Prostate gland (tissue), 2 donors: ENCODE measurements at regions not wholly inside any gene's neighbourhood (a gene's known extent, or its start where the extent isn't known, plus 50 kb on each side); places are given as distances from the start of the nearest gene placed in this dataset.
"Not testable (repeated sequence)": the region's sequence is repeated elsewhere in the genome, so short reads cannot be mapped to it uniquely, and the experiment has no call there.

Source experiments
- DNase-seq: peaks from one replicate; pipeline ENCODE4 v3.0.0-alpha.2; 2019; ENCODE audit warnings: low spot score
- H3K27ac ChIP-seq, 2 donors: fragments of 200-600 bp; sonication (generic); 2 replicates each; pipeline ENCODE4 v1.5.1; 2017 to 2019
- H3K27me3 ChIP-seq: fragments of 200-600 bp; sonication (generic); replicated peaks from 2 replicates; pipeline ENCODE4 v1.5.1; 2019; ENCODE audit not compliant: insufficient read depth
- H3K36me3 ChIP-seq, 2 donors: fragments of 200-600 bp; sonication (generic); 1 replicate in 1 of 2; 2 replicates in 1 of 2; pipeline versions ENCODE4 v1.5.1 to v1.8.1; 2017 to 2019
- H3K4me1 ChIP-seq: fragments of 200-600 bp; sonication (generic); replicated peaks from 2 replicates; pipeline ENCODE4 v1.5.1; 2019
- H3K4me3 ChIP-seq, 2 donors: fragments of 200-600 bp; sonication (generic); 2 replicates each; pipeline ENCODE4 v1.5.1; 2017 to 2019
- H3K9me3 ChIP-seq: fragments of 200-600 bp; sonication (generic); 2 replicates; pipeline ENCODE4 v1.5.1; 2017
- POLR2A ChIP-seq: fragments of 450-650 bp; IDR thresholded peaks from one replicate; pipeline ENCODE4 v1.6.1; 2016; ENCODE audit warnings: antibody characterized with exemption, mild to moderate bottlenecking
- POLR2AphosphoS5 ChIP-seq: sonication (generic); formaldehyde crosslinking; IDR thresholded peaks from one replicate; pipeline ENCODE4 v1.6.1; 2017; ENCODE audit warnings: antibody characterized with exemption
- WGBS: methylation state at CpG from one replicate; pipeline ENCODE4 v1.1.5; 2018; 5-methylcytosine and 5-hydroxymethylcytosine counted together
- intact Hi-C: fragments of 100-400 bp; cut with DNase I; formaldehyde crosslinking; loops from one replicate; pipeline ENCODE4 v1.14.2; 2022
- TF ChIP-seq, protein P1 (sequence below), 4 experiments: fragments of 200-600 bp in 2 of 4; fragments of 450-650 bp in 2 of 4; sonication (generic) in 2 of 4; IDR thresholded peaks; 1 replicate in 3 of 4; 2 replicates in 1 of 4; pipeline ENCODE4 v1.5.1; 2016 to 2019; ENCODE audit warnings: antibody characterized with exemption in 4 of 4, mild to moderate bottlenecking in 2 of 4, moderate library complexity in 2 of 4

- H3K36me3 ChIP-seq, result no peaks in the 10 kb centered on the region
- no peaks in the 10 kb centered on the region for H3K4me1 ChIP-seq
- no peak for DNase-seq
- no peaks in the 10 kb centered on the region for H3K9me3 ChIP-seq
- TF ChIP-seq, protein P1, sequence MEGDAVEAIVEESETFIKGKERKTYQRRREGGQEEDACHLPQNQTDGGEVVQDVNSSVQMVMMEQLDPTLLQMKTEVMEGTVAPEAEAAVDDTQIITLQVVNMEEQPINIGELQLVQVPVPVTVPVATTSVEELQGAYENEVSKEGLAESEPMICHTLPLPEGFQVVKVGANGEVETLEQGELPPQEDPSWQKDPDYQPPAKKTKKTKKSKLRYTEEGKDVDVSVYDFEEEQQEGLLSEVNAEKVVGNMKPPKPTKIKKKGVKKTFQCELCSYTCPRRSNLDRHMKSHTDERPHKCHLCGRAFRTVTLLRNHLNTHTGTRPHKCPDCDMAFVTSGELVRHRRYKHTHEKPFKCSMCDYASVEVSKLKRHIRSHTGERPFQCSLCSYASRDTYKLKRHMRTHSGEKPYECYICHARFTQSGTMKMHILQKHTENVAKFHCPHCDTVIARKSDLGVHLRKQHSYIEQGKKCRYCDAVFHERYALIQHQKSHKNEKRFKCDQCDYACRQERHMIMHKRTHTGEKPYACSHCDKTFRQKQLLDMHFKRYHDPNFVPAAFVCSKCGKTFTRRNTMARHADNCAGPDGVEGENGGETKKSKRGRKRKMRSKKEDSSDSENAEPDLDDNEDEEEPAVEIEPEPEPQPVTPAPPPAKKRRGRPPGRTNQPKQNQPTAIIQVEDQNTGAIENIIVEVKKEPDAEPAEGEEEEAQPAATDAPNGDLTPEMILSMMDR (IDR thresholded peaks at IDR 0.05), result no peak
- TF ChIP-seq POLR2AphosphoS5 (no peak), POLR2A (no peak)
- H3K4me3 ChIP-seq, result no peak overlapping the region
- no peaks in the 10 kb centered on the region for H3K27me3 ChIP-seq
- WGBS, result 93% methylated on average over 3 of the region's 3 CpGs
- intact Hi-C loops, result no loop called here
- no peak overlapping the region for H3K27ac ChIP-seq
Measured at GRCh38 chrX:131874300-131874699, 148.8 kb upstream of the STK26 start.

- intact Hi-C loops, DNase-seq: not testable (repeated sequence)
- WGBS, result 100% methylated on average over 1 of the region's 1 CpG
Measured at GRCh38 chrX:131875827-131876226, 147.3 kb upstream of the STK26 start.

DNA sequence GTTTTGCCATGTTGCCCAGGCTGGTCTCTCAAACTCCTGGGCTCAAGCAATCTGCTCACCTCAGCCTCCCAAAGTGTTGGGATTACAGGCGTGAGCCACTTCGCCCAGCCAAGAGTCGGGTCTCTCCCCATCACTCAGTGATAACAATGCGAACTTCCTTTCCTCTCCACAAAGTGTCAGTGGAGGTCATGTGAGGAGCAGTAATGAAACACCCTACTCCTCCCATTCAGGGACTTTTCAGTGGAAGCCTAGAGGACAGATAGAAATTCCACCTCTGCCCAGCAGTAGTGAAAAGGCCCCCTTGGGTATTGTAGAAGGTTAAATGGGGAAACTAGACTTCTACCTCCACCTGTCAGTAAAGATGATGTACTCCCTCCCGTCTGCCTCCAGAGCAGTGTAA is 141.9 kb upstream of the STK26 start:
- 62% methylated on average over 5 of the region's 5 CpGs for WGBS
- intact Hi-C loops, result no loop called here
- Histone ChIP-seq H3K36me3 (no peaks in the 10 kb centered on the region), H3K27me3 (no peaks in the 10 kb centered on the region), H3K9me3 (no peaks in the 10 kb centered on the region), H3K4me1 (no peaks in the 10 kb centered on the region), H3K4me3 (no peak overlapping the region), H3K27ac (no peak overlapping the region)
- no peak for DNase-seq
- TF ChIP-seq, protein P1 (IDR thresholded peaks at IDR 0.05), result no peak
- TF ChIP-seq POLR2A (no peak), POLR2AphosphoS5 (no peak)

More at GRCh38 chrX:131875827-131876226, 147.3 kb upstream of the STK26 start:
- H3K27ac ChIP-seq, H3K4me3 ChIP-seq, H3K36me3 ChIP-seq, H3K9me3 ChIP-seq, H3K4me1 ChIP-seq, H3K27me3 ChIP-seq: not testable (repeated sequence)

GRCh38 chrX:131885042-131885441 is 138.1 kb upstream of the STK26 start:
- H3K4me1 ChIP-seq, DNase-seq, H3K27ac ChIP-seq, H3K36me3 ChIP-seq, H3K27me3 ChIP-seq, H3K4me3 ChIP-seq, intact Hi-C loops, H3K9me3 ChIP-seq: not testable (repeated sequence)
- 80% methylated on average over 1 of the region's 1 CpG for WGBS

- H3K4me3 ChIP-seq, H3K27me3 ChIP-seq, intact Hi-C loops, H3K27ac ChIP-seq, H3K36me3 ChIP-seq, H3K9me3 ChIP-seq, DNase-seq, H3K4me1 ChIP-seq: not testable (repeated sequence)
- WGBS, result 96% methylated on average over 3 of the region's 3 CpGs
Measured at GRCh38 chrX:131893857-131894256, 129.2 kb upstream of the STK26 start.

- intact Hi-C loops, result no loop called here
- DNase-seq, result no peak
- 13% methylated on average over 1 of the region's 1 CpG for WGBS
- no peaks in the 10 kb centered on the region for H3K9me3 ChIP-seq
- H3K4me1 ChIP-seq, result no peaks in the 10 kb centered on the region
- H3K36me3 ChIP-seq, result no peaks in the 10 kb centered on the region
- no peak overlapping the region for H3K27ac ChIP-seq
- no peaks in the 10 kb centered on the region for H3K27me3 ChIP-seq
- TF ChIP-seq POLR2A (no peak), POLR2AphosphoS5 (no peak)
- TF ChIP-seq, protein P1 (IDR thresholded peaks at IDR 0.05), result no peak
- no peak overlapping the region for H3K4me3 ChIP-seq
Measured at GRCh38 chrX:131894995-131895394, 128.1 kb upstream of the STK26 start.

GRCh38 chrX:131895807-131896206 is 127.3 kb upstream of the STK26 start:
- intact Hi-C loops, result no loop called here
- DNase-seq, result no peak
- WGBS, result 86% methylated on average over 2 of the region's 3 CpGs
- TF ChIP-seq, protein P1 (IDR thresholded peaks at IDR 0.05), result no peak
- TF ChIP-seq POLR2AphosphoS5, result no peak
- no peak for TF ChIP-seq POLR2A
- Histone ChIP-seq H3K4me3 (no peak overlapping the region), H3K27ac (no peak overlapping the region), H3K36me3 (no peaks in the 10 kb centered on the region), H3K4me1 (no peaks in the 10 kb centered on the region), H3K27me3 (no peaks in the 10 kb centered on the region), H3K9me3 (no peaks in the 10 kb centered on the region)
